ENCODE measurements at regions not wholly inside any gene's neighbourhood (a gene's known extent, or its start where the extent isn't known, plus 50 kb on each side); places are given as distances from the start of the nearest gene placed in this dataset.

- no peaks in the 10 kb centered on the region for H3K36me3 ChIP-seq (ENCODE audit: insufficient read depth)
- no peaks in the 10 kb centered on the region for H3K4me1 ChIP-seq (ENCODE audit: low read depth, poor library complexity, severe bottlenecking)
- H3K27ac ChIP-seq = no peak overlapping the region
- H2AFZ ChIP-seq (ENCODE audit: low read depth) = no peak overlapping the region
- no peaks in the 10 kb centered on the region for H4K20me1 ChIP-seq (ENCODE audit: insufficient read depth)
- no peak overlapping the region for H3K9ac ChIP-seq
- H3K79me2 ChIP-seq (ENCODE audit: insufficient read depth, low read depth) = no peaks in the 10 kb centered on the region
- TF ChIP-seq CTCF (conservative IDR thresholded peaks at IDR 0.05; ENCODE audit: low read depth, low read length) = no peak
- H3K4me3 ChIP-seq (IDR thresholded peaks at IDR 0.05; ENCODE audit: insufficient read depth, low read depth, low read length) = no peak overlapping the region
- H3K27me3 ChIP-seq (ENCODE audit: insufficient read depth, low read depth) = no peaks in the 10 kb centered on the region
- H3K4me2 ChIP-seq = no peak overlapping the region
Observed at GRCh38 chr6:55972091-55972490, 96.7 kb upstream of the BMP5 start.

- no peak overlapping the region for H2AFZ ChIP-seq (ENCODE audit: low read depth)
Observed at GRCh38 chr6:55969526-55969925, 94.1 kb upstream of the BMP5 start.

DNA sequence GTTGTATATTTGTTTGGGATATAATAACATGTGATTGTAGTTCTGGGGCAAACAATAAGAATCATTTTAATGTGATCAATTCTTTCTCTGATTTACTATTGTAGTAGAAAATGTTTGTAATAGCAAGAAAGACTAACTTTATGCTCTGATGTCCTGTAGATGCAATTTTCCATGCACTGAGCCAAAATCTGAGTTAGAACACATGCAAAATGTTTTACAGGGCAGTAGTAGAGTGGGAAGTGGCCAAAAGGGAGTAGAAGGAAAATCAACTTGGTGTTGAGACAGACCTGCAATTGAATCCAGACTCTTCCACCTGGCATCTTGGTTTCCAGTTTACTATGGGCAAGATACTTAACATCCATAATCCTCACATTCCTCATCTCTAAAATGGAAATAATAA is 93.5 kb upstream of the BMP5 start:
- Histone ChIP-seq H3K79me2 (ENCODE audit: insufficient read depth, low read depth) (no peaks in the 10 kb centered on the region), H2AFZ (ENCODE audit: low read depth) (no peak overlapping the region), H3K4me3 (IDR thresholded peaks at IDR 0.05; ENCODE audit: insufficient read depth, low read depth, low read length) (no peak overlapping the region), H3K4me2 (no peak overlapping the region), H3K4me1 (ENCODE audit: low read depth, poor library complexity, severe bottlenecking) (no peaks in the 10 kb centered on the region), H3K27ac (no peak overlapping the region), H4K20me1 (ENCODE audit: insufficient read depth) (no peaks in the 10 kb centered on the region), H3K36me3 (ENCODE audit: insufficient read depth) (no peaks in the 10 kb centered on the region), H3K9ac (no peak overlapping the region), H3K27me3 (ENCODE audit: insufficient read depth, low read depth) (no peaks in the 10 kb centered on the region)
- no peak for TF ChIP-seq CTCF (conservative IDR thresholded peaks at IDR 0.05; ENCODE audit: low read depth, low read length)

More at GRCh38 chr6:55969526-55969925, 94.1 kb upstream of the BMP5 start:
- Histone ChIP-seq H3K4me3 (IDR thresholded peaks at IDR 0.05; ENCODE audit: insufficient read depth, low read depth, low read length) (no peak overlapping the region), H4K20me1 (ENCODE audit: insufficient read depth) (no peaks in the 10 kb centered on the region), H3K9ac (no peak overlapping the region), H3K27me3 (ENCODE audit: insufficient read depth, low read depth) (no peaks in the 10 kb centered on the region), H3K4me2 (no peak overlapping the region), H3K27ac (no peak overlapping the region), H3K4me1 (ENCODE audit: low read depth, poor library complexity, severe bottlenecking) (no peaks in the 10 kb centered on the region), H3K79me2 (ENCODE audit: insufficient read depth, low read depth) (no peaks in the 10 kb centered on the region), H3K36me3 (ENCODE audit: insufficient read depth) (no peaks in the 10 kb centered on the region)
- no peak for TF ChIP-seq CTCF (conservative IDR thresholded peaks at IDR 0.05; ENCODE audit: low read depth, low read length)

DNA sequence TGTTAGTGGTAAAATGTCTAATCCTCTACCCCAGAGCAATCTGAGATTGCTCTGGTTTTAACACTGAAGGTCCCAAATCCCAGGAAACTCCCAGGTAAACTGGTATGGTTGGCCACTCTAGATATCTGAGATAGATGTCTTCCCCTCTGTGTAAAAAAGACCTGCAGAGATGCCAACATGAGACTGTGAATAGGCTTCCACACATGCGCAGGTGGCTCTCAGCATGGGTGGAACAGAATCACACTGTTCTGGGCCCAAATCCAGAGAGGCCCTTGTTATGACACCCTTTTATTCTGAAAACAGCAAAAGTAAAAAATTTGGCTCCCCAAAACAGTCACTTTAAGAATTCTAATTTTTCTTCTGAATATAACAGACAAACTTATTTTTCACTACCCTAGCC is 88.7 kb upstream of the BMP5 start:
- Histone ChIP-seq H3K4me2 (no peak overlapping the region), H3K36me3 (ENCODE audit: insufficient read depth) (no peaks in the 10 kb centered on the region), H3K79me2 (ENCODE audit: insufficient read depth, low read depth) (no peaks in the 10 kb centered on the region), H3K4me1 (ENCODE audit: low read depth, poor library complexity, severe bottlenecking) (no peaks in the 10 kb centered on the region), H3K27me3 (ENCODE audit: insufficient read depth, low read depth) (no peaks in the 10 kb centered on the region), H3K9ac (no peak overlapping the region), H3K27ac (no peak overlapping the region), H2AFZ (ENCODE audit: low read depth) (no peak overlapping the region), H3K4me3 (IDR thresholded peaks at IDR 0.05; ENCODE audit: insufficient read depth, low read depth, low read length) (no peak overlapping the region), H4K20me1 (ENCODE audit: insufficient read depth) (no peaks in the 10 kb centered on the region)
- no peak for TF ChIP-seq CTCF (conservative IDR thresholded peaks at IDR 0.05; ENCODE audit: low read depth, low read length)

GRCh38 chr6:55963301-55963700 is 87.9 kb upstream of the BMP5 start:
- Histone ChIP-seq H3K4me1 (ENCODE audit: low read depth, poor library complexity, severe bottlenecking) (no peaks in the 10 kb centered on the region), H3K27ac (no peak overlapping the region), H3K27me3 (ENCODE audit: insufficient read depth, low read depth) (no peaks in the 10 kb centered on the region), H4K20me1 (ENCODE audit: insufficient read depth) (no peaks in the 10 kb centered on the region), H3K36me3 (ENCODE audit: insufficient read depth) (no peaks in the 10 kb centered on the region), H2AFZ (ENCODE audit: low read depth) (no peak overlapping the region), H3K4me3 (IDR thresholded peaks at IDR 0.05; ENCODE audit: insufficient read depth, low read depth, low read length) (no peak overlapping the region), H3K79me2 (ENCODE audit: insufficient read depth, low read depth) (no peaks in the 10 kb centered on the region), H3K9ac (no peak overlapping the region), H3K4me2 (no peak overlapping the region)
- TF ChIP-seq CTCF (conservative IDR thresholded peaks at IDR 0.05; ENCODE audit: low read depth, low read length) = 0 out of 2 replicates have a peak, but pooled peaks have one; percentile 27
